Embryonic facial prominence (tissue), 1 donor: ENCODE measurements at regions not wholly inside any gene's neighbourhood (a gene's known extent, or its start where the extent isn't known, plus 50 kb on each side); places are given as distances from the start of the nearest gene placed in this dataset.

Experiments used
- DNase-seq: peaks from one replicate; pipeline ENCODE4 v3.0.0-alpha.2; 2016; ENCODE audit errors: extremely low spot score

DNA sequence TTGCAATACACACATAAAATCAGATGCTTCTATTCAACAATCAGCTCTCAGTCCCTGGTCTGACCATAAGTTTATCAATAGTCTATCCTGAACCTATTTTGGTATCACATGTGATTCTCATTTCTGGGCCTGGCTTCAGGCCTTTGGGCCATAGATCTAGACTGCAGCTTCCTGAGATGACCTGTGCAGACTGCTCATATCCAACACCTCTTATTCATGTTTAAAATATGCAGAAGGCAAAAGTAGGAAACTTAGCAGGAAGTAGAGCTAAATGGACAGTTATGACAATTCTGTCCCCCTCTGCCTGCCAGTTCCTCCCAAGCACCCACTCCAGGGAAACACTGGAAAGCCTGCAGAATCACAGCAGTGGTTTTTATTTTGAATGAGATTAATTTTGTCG, 53.3 kb downstream of the C7orf25 start:
- no peak for DNase-seq

DNA sequence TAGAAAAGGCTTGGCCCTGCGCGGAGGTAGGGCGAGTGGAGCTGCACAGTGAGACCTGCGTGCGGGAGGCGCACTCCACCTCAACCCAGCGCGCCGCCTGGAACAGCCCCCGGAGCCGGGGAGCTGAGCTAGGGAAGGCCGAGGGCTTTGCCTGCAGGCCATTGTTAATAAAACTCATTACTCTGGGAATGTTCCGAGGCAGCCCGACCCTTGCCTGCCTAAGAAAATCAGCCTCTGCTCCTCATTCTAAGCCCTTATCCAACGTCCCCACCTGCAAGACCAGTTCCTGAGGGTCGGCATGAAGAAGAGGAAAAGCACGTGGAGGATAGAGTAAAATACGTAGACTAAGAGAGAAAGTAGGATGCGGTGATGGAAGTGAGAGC, 55.3 kb downstream of the C7orf25 start:
- no peak for DNase-seq

DNA sequence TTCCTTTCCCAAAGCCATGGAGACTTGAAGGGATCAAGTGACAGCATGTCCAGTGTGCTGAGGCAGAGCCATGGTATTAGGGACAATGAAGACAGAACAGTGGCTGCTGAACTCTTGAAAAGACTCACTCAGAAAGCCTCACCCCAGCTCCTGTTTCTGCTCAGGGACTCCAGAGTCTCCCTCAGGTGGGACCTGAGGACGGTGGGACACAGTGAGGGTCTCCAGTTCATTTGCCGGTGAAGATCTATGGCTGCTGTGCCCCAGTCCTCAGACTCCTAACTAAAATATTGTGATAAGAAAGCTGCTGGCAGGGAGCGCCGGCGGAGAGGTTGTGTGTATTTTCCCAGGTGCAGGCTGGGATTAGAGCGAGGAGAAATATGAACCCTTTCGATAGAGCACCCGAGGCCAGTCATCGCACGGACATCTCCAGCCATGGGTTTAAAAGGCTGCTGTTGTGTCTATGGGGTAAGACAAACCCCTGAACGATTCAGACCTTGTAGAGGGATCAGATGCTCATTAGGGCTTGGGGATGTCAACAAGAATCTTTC, 57.2 kb downstream of the C7orf25 start:
- DNase-seq, result no peak

DNA sequence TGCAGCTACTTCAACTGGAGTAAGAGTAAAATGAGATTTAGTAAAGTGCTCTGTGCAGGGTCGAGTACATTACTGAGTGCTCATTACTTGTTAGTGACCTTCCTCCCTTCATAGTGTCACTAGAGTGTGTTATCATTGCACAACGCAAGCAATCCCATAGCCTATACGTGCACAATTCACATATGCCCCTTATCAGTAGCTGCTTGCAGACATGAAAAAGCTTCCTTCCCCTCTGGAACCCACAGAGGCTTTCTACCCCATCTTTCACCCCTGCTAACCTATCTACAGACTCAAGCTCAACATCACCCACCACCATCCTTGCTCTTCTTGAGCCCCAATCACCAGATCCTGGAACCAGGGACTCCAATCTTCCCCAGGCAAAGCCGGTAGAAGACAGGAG, 59.3 kb downstream of the C7orf25 start:
- DNase-seq, result no peak

DNA sequence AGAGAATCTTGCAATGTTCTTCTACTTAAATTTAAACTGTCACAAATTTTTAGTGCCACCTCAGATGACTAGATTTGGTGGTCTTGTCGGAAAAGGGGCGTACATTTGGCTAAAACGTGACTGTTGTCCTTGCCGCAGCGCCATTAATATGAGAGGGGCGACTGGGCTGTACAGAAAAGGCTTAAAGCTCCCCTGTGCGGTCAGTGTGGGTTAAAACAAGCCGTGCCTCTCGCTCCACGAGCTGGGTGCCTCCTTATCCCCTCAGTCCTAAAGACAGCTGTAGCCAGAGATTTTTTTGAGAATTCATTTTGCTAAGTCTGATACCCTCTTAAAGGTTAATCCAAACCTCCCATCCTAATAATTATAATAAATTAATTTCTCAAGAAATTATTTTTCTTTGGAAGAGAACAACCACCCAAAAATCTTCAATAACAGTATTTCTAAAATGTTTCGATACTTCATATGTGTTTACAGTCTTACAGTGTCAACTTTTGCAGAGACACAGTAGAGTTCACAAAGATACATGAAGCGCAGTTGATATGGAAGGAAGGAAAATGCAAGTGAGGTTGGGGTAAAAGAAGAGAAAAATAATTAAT, 68.6 kb downstream of the C7orf25 start:
- DNase-seq, result no peak

DNA sequence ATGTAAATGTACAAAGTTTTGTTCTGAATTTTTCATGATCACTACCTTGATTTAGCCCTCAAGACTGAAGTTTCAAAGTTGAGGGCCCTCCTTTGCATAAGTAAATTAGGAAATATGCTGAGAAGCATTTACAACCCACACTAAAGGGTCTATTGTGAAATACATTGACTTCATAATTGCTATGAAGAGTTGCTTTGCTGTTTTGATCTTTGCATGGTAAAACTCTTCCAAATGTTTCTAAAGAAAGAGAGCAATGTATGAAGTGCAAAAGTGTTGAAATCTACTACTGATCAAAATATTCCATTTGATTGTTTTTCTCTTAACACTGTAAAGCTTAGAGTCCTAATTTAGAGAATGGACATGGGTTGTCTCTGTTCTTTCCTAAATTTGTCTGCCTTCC, 77.2 kb downstream of the C7orf25 start:
- DNase-seq, result no peak

DNA sequence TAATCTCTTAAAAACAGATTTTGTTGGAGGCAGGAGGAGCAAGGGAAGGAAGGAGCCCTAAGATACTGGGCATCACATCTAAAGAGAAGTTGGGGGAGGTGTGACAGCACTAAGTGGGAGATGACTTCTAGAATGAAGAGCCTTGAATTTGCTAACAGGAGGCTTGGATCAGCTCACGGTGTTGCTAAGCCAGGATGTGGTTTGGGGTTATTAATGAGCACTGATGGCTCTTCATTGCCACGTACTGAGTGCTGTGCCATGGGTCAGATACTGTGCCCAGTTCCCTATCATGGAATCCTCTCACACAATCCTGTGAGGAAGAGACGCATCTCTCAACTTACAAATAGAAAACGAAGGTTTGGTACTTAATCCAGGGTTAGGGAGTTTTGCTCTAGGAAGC, 78.5 kb downstream of the C7orf25 start:
- DNase-seq, result no peak

DNA sequence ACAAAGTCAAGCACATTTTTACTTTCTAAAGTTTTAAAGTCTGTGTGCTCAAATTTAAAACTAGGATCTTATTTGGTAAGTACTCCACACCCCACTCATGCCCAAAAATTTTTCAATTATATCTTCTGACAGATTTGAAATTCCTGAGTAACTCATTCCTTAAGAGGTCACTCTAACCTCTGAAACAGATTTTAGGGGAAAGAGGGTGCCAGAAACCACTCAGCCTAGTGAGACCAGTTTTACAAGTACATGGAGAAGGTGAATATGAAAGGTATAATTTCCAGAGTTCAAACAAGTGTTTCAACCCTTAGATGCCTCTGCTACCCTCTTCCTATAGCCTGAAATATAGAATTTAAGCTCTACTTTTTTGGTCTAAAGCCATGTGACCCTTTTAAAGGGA, 79.2 kb downstream of the C7orf25 start:
- DNase-seq, result no peak

DNA sequence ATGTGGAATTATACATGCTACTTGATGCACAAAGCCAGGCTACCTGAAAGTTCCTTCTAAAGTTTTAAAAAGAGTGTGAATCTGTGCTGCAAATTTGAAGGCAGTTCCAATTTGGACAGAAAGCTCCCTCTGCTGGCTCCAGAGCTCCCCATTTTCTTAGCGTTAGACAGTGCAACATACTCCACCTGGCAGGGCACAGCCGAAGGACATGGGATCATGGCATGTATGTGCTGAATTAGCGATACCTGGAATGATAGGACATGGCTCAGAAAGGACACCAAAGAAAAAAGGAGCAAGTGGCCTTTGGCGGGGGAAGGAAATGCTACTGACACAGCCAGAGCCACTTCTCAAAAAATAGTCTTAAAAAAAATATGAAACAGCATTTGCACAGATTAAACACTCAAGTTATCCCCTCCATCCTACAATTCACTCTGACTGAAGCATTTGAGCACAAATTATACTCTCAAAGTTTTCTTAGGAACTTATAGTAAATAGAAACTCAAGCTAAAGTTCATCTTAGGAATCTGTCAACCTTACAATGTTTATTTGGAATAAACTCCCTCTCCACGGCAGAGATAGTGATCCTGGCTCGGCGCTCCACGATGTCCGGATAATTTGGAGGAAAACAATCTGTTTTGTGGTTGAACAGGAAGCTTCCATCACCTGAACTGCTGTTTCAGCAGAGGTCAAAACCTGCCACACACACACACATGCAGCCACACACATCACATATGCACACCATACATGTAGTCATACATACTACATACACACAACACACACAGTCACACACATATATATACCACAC, 80.0 kb downstream of the C7orf25 start:
- peak; percentile 35 for DNase-seq

DNA sequence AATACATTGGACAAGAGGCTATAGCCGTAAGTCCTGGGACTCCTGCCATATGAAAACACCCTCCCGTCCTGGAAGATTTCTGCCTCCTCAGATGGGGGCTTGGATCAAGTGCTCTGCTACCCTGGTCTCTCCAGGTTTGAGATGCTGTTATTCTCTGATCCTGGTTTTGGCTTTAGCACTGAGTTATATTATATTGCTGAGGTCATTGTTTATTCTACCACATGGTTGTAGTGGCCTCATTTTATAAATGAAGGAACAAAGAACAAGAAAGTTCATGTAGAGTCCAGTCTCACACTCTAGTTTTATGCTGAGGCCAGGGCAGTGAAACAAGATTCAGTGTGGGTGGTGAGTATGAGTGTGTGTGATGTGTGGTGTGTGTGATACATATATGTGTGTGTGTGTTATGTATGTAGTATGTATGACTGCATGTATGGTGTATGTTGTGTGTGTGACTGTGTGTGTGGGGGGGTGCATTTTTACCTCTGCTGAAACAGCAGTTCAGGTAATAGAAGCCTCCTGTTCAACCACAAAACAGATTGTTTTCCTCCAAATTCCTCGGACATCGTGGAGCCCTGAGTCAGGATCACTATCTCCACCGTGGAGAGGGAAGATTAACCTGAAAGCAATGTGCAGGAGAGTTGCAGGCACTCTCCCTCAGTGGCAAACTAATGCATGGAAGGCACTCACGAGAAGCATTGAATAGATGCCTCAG, 80.7 kb downstream of the C7orf25 start:
- no peak for DNase-seq

DNA sequence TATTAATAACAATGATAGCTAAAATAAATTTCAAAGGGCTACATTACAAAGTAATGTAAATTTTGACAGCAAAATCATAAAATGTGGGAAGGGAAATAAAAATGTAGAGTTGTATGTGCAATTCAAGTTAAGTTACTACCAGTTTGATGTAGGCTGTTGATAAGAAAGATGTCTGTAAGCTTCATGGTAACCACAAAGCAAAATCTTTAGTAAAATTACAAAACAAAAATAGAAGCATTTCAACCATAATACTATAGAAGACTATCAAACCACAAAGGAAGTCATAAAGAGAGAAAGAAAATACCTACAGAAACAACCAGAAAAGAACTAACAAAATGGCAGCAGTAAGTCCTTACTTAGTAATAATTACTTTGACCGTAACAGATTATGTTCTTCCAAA, 99.1 kb downstream of the C7orf25 start:
- no peak for DNase-seq

DNA sequence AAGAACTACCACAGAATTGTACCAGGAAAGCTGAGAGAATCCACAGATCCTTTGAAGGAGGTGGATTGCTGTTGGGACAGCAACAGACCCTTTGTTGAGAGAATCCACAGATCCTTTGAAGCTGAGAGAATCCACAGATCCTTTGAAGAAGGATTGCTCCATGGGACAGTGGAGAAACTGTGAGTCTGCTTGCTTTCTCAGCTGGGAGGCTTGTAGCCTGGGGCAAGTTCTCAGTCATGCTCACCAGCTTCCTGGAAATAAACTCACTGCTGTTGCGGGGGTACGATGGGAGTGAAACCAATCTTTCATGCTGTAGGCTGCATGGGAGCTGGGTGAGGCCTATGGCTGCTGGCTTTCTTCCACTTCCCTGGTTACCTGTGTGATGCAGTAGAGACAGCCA, 106.3 kb downstream of the C7orf25 start:
- no peak for DNase-seq

DNA sequence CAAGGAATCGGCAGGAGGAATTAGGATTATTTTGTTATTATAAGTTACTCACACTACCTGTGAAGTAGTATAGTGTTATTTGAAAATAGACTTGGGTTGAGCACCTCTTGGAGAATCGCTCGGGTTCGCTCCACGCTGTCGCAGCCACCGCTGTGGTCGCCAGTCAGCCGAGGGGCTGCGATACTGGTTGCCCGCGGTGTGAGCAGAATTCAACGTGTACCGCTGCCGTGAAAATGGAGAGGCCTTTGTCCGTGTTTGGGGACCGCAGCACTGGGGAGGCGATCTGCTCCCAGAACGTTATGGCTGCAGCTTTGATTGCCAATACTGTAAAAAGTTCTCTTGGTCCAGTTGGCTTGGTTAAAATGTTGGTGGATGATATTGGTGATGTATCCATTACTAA, 117.2 kb downstream of the C7orf25 start:
- DNase-seq, result no peak

DNA sequence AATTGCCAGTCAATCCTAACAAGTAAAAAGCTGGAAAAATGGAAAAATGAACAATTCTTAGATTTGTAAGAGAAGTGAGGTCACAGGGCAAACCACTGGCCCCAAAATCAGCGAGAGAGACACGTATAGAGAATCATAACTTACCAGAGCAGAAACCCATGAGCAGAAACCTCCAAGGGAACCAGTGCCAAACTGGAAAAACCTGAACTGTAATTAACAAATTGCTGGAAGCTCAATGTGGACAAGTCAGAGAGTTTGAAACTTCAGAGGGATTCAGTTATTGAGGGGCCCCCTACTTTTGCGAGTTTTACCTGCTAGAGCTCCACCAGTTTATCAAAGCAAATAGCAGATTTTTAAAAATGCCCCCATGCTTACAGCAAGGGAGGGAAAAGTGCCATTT, 119.0 kb downstream of the C7orf25 start:
- DNase-seq, result no peak

DNA sequence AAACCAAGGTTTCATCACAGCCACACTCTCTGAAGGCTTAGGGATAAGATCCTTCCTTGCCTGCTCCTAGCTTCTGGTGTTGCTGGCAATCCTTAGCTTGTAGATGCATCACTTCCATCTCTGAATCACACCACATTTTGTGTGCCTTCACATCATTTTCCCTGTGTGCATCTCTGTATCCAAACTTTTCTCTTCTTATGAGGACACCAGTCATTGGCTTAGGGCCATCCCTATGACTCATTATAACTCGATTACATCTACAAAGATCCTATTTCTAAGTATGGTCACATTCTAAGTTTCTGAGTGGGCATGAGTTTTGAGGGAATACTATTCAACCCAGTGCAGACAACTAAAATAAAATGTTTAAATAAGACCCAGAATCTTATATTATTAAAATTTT, 121.7 kb downstream of the C7orf25 start:
- DNase-seq, result no peak

DNA sequence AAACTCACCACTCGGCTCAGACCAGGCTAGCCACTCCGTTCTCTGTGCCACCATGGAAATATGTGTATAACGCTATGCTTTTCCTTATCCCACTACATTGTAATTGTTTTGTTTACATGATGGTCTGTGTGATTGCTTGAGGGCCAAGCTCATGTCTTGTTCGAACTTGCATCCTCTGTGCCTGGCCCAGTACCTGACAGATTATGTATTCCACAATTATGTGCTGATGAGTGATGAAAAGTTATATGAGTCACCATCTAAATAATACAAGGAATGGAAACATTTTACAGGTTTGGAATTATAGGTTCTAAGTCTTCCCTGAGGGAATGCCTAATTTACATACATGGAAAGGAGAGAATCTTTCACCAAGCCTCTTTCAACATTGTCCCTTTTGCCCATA, 137.4 kb downstream of the C7orf25 start:
- DNase-seq, result no peak

DNA sequence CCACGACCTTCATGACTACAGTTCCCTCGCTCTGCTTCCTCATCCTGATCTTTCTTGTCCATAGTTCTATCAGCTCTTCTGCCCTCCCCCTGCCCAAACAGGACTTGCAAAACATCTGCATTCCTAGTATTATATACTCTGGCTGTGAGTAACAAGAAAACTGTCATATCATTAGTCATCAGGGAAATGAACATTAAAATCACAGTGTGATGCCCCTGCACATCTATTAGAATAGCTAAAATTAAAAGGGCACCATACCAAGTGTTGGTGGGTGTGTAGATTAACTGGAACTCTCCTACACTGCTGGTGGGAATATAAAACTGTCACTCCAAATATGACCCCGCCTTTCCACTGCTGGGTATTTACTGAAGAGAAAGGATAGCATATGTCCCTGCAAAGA, 141.8 kb downstream of the C7orf25 start:
- DNase-seq, result no peak

DNA sequence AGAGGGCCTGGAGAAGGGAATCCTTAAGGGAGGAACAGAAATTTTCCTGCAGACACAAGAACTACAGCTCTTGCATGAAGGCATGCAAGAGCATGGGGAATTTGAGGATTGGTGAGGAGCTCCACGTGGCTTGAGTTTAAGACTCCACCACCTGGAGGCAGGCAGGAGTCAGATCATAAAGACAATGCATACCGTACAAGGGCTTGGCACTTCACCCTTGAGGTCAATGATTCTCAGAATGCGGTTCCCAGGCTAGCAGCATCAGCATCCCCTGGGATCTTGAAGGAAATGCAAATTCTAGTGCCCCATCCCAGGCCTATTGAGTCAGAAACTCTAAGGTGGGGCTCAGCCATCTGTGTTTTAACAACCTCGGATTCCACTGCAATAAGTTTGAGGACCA, 143.8 kb downstream of the C7orf25 start:
- DNase-seq, result no peak

DNA sequence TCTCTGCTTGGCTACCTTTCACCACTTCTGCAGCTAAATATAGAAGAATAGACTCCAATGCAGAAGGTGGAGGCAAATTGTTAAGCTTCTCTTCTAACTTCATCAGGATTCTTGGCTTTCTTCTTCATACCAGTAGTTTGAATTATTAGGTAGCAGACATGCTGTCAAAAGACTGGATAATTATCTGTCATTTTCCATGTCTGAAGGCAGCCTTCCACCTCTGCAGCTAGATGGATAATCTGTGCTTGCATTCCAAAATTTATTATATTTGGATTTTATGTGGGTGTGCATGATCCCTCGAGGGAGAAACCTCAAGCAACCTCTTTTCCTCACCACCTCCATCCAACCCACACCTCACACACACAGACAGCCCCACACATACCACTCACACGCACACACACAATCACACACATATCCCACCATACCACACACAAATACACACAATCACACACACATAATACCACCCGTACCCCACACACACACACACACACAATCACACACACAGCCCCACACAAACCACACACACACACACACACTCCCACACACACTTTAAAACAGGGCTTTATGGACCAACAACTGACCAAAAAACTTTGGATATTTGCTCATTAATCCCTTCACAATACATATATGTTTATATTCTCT, 145.0 kb downstream of the C7orf25 start:
- no peak for DNase-seq

DNA sequence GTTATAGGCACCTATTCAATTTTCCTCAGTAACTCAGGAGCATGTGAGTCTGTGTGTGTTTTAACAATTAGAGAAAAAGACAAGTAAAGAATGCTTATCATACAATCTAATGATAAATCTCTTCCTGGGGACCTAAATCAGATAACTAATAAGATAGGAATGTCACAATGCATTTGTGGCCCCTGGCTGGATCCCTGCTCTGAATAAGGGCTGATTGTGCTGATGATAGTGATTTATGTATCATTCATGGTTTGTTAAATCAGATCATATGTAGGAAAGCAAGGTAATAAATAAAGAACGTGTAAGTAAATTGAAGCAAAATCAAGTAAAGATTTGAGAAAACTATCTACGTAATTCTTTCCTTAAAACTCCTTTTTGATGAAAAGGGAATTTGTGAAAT, 145.9 kb downstream of the C7orf25 start:
- no peak for DNase-seq

DNA sequence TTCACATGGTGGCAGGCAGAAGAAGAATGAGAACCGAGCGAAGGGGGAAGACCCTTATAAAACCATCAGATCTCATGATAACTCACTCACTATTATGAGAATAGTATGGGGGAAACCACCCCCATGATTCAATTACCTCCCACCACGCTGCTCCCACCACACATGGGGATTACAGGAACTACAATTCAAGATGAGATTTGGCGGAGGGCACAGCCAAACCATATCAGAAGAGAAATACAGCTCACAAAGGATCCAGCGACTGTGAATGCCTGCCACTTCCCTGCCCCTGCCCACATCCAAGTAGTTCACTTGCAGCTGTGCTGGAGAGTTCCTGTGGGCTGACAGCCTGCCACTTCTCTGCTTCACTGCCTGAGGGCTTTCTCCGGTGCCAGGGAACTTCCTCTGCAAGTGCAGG, 148.7 kb downstream of the C7orf25 start:
- DNase-seq, result no peak

DNA sequence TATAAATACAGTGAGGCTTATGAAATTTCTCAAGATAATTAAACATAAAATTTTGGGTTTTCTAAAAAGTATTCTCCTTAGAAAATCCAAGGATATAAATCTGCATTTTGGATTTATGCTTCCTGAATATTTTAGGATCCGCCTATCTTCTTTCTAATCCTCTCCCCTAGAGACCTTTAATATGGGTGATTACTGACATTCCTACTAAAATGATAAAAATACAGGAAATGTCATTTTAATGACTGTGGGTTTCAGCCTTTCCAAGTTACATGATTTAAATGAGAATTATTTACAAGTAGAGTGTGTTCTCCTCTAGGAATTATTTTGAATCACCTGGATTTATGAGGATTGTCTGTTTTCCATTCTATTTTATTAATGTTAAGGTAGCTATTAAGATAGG, 150.4 kb downstream of the C7orf25 start:
- DNase-seq, result no peak
